A549 (cell line): ENCODE measurements at regions not wholly inside any gene's neighbourhood (a gene's known extent, or its start where the extent isn't known, plus 50 kb on each side); places are given as distances from the start of the nearest gene placed in this dataset.

Experiments used
- HDAC2 ChIP-seq: fragments of 200-600 bp; sonication (generic); IDR thresholded peaks from 2 replicates; pipeline ENCODE4 v1.6.1; 2016
- NPAS2 ChIP-seq: fragments of 250-450 bp; sonication (Bioruptor Pico); IDR thresholded peaks from 2 replicates; pipeline ENCODE4 v1.8.0; 2022; ENCODE audit warnings: mild to moderate bottlenecking, moderate library complexity, borderline replicate concordance

GRCh38 chr6:159108426-159108985, 60.7 kb upstream of the FNDC1 start:
- no peak for TF ChIP-seq NPAS2 (CRISPR knock-in tag)
- TF ChIP-seq HDAC2: no peak
